Body of pancreas (tissue), 4 donors: ENCODE measurements at regions not wholly inside any gene's neighbourhood (a gene's known extent, or its start where the extent isn't known, plus 50 kb on each side); places are given as distances from the start of the nearest gene placed in this dataset.

Source experiments
- ATAC-seq: fragments of 150-250 bp; one replicate; pipeline ENCODE4 v1.9.1; 2016
- DNase-seq, 4 donors: peaks; one replicate each; pipeline ENCODE4 v3.0.0-alpha.2; 2019
- H3K27ac ChIP-seq, 4 donors: fragments of 200-600 bp; sonication (generic); 1 replicate in 3 of 4; 2 replicates in 1 of 4; pipeline versions ENCODE4 v1.5.1 to v1.6.1; 2016 to 2019; ENCODE audit warnings: mild to moderate bottlenecking in 1 of 4, mixed read lengths in 1 of 4, moderate library complexity in 1 of 4
- H3K27me3 ChIP-seq, 2 donors: fragments of 200-600 bp; sonication (generic); one replicate each; pipeline ENCODE4 v1.6.0; 2016; ENCODE audit warnings: mild to moderate bottlenecking in 1 of 2
- H3K36me3 ChIP-seq, 2 donors: fragments of 200-600 bp; sonication (generic); replicated peaks in 1 of 2; 2 replicates each; pipeline ENCODE4 v1.5.1; 2016; ENCODE audit warnings: low read depth in 2 of 2; ENCODE audit not compliant: insufficient read depth in 1 of 2
- H3K4me1 ChIP-seq: fragments of 200-600 bp; sonication (generic); one replicate; pipeline ENCODE4 v1.6.0; 2016
- H3K4me3 ChIP-seq, 2 donors: fragments of 200-600 bp; sonication (generic); 1 replicate in 1 of 2; 2 replicates in 1 of 2; pipeline ENCODE4 v1.5.1; 2016 to 2019
- H3K9me3 ChIP-seq, 3 donors: fragments of 200-600 bp; sonication (generic); 1 replicate in 2 of 3; 2 replicates in 1 of 3; pipeline ENCODE4 v1.5.1; 2016
- POLR2A ChIP-seq, 3 donors: fragments of 450-650 bp; IDR thresholded peaks; one replicate each; pipeline ENCODE4 v1.6.1; 2016; ENCODE audit warnings: antibody characterized with exemption in 3 of 3, mild to moderate bottlenecking in 2 of 3
- WGBS, 2 donors: methylation state at CpG; one replicate each; pipeline ENCODE4 v1.1.5; 2017; 5-methylcytosine and 5-hydroxymethylcytosine counted together
- intact Hi-C: fragments of 100-400 bp; cut with DNase I; formaldehyde crosslinking; loops from one replicate; pipeline ENCODE4 v1.15.1; 2023
- TF ChIP-seq, protein P1 (sequence below), 7 experiments: fragments of 450-650 bp in 4 of 7; fragments of 200-600 bp in 3 of 7; sonication (generic) in 3 of 7; IDR thresholded peaks; one replicate each; pipeline ENCODE4 v1.5.1; 2016 to 2019; ENCODE audit warnings: antibody characterized with exemption in 7 of 7

DNA sequence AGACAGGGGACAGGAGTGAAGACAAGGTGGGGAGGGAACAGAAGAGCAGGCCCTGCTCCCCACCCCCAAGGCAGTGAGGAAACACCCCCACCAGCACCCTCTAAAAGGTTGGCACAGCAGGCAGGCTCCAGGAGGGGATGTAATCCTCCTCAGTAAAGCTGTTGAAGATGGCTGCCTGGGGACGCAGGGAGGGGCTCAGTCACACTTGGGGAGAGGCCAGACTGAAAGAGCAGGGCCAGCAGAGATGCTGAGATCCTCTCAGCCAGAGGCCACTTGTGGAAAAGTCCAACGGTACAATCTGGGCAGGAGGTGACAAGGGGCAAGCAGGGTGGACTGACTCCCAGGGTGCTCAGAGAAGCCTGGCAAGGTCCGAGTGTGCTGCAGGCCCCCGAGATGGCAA, 154.8 kb upstream of the ID2 start:
- Histone ChIP-seq H3K36me3 (no peaks in the 10 kb centered on the region), H3K27me3 (no peaks in the 10 kb centered on the region), H3K4me3 (no peak overlapping the region), H3K9me3 (peaks cover 0 to 8% (median 0%) of the 10 kb centered on the region in 3 donors), H3K27ac (peak overlapping the region in 1 of 4 donors; percentile 81), H3K4me1 (peaks cover 26% of the 10 kb centered on the region)
- TF ChIP-seq, protein P1, sequence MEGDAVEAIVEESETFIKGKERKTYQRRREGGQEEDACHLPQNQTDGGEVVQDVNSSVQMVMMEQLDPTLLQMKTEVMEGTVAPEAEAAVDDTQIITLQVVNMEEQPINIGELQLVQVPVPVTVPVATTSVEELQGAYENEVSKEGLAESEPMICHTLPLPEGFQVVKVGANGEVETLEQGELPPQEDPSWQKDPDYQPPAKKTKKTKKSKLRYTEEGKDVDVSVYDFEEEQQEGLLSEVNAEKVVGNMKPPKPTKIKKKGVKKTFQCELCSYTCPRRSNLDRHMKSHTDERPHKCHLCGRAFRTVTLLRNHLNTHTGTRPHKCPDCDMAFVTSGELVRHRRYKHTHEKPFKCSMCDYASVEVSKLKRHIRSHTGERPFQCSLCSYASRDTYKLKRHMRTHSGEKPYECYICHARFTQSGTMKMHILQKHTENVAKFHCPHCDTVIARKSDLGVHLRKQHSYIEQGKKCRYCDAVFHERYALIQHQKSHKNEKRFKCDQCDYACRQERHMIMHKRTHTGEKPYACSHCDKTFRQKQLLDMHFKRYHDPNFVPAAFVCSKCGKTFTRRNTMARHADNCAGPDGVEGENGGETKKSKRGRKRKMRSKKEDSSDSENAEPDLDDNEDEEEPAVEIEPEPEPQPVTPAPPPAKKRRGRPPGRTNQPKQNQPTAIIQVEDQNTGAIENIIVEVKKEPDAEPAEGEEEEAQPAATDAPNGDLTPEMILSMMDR (IDR thresholded peaks at IDR 0.05), result no peak
- TF ChIP-seq POLR2A (IDR thresholded peaks at IDR 0.05), result no peak
- WGBS, 2 donors, result 77 to 86% methylated on average over 4 of the region's 4 CpGs
- intact Hi-C loops, result no loop called here
- DNase-seq (no peak), ATAC-seq (no peak)

- Histone ChIP-seq H3K27me3 (no peaks in the 10 kb centered on the region), H3K9me3 (peaks cover 0 to 8% (median 0%) of the 10 kb centered on the region in 3 donors), H3K36me3 (no peaks in the 10 kb centered on the region), H3K4me3 (no peak overlapping the region), H3K27ac (no peak overlapping the region), H3K4me1 (peaks cover 26% of the 10 kb centered on the region)
- ATAC-seq, result no peak
- no peak for DNase-seq
- no peak for TF ChIP-seq POLR2A (IDR thresholded peaks at IDR 0.05)
- TF ChIP-seq, protein P1 (IDR thresholded peaks at IDR 0.05), result no peak
- intact Hi-C loops, result no loop called here
- WGBS, 2 donors, result 65 to 85% methylated on average over 4 of the region's 4 CpGs
Measured at GRCh38 chr2:8527676-8528075, 154.2 kb upstream of the ID2 start.

GRCh38 chr2:8528863-8529262, 153.0 kb upstream of the ID2 start:
- Histone ChIP-seq H3K9me3 (peaks cover 0 to 8% (median 0%) of the 10 kb centered on the region in 3 donors), H3K27me3 (no peaks in the 10 kb centered on the region), H3K27ac (no peak overlapping the region), H3K36me3 (no peaks in the 10 kb centered on the region), H3K4me1 (peaks cover 26% of the 10 kb centered on the region), H3K4me3 (no peak overlapping the region)
- intact Hi-C loops, result no loop called here
- ATAC-seq (no peak), DNase-seq (no peak)
- no peak for TF ChIP-seq POLR2A (IDR thresholded peaks at IDR 0.05)
- TF ChIP-seq, protein P1 (IDR thresholded peaks at IDR 0.05), result no peak
- WGBS, 2 donors, result 94 to 100% methylated on average over 3 of the region's 3 CpGs

GRCh38 chr2:8529706-8530277, 152.1 kb upstream of the ID2 start:
- WGBS, 2 donors, result 95 to 99% methylated on average over 5 to 6 of the region's 6 CpGs
- intact Hi-C loops, result no loop called here
- TF ChIP-seq POLR2A (IDR thresholded peaks at IDR 0.05), result no peak
- TF ChIP-seq, protein P1 (IDR thresholded peaks at IDR 0.05), result no peak

GRCh38 chr2:8531481-8531880, 150.4 kb upstream of the ID2 start:
- Histone ChIP-seq H3K27me3 (no peaks in the 10 kb centered on the region), H3K27ac (no peak overlapping the region), H3K4me3 (no peak overlapping the region), H3K9me3 (peaks cover 0 to 8% (median 0%) of the 10 kb centered on the region in 3 donors), H3K36me3 (no peaks in the 10 kb centered on the region), H3K4me1 (peaks cover 13% of the 10 kb centered on the region)
- TF ChIP-seq, protein P1 (IDR thresholded peaks at IDR 0.05), result no peak
- TF ChIP-seq POLR2A (IDR thresholded peaks at IDR 0.05), result no peak
- no peak for ATAC-seq
- 62 to 67% methylated on average over 1 of the region's 1 CpG for WGBS, 2 donors
- intact Hi-C loops, result no loop called here
- no peak for DNase-seq

More at GRCh38 chr2:8529706-8530277, 152.1 kb upstream of the ID2 start:
- H3K9me3 ChIP-seq, result peaks cover 0 to 8% (median 0%) of the 10 kb centered on the region in 3 donors
- ATAC-seq (no peak), DNase-seq (no peak)
- no peak overlapping the region for H3K4me3 ChIP-seq
- H3K4me1 ChIP-seq, result peaks cover 18% of the 10 kb centered on the region
- H3K36me3 ChIP-seq, result no peaks in the 10 kb centered on the region
- no peaks in the 10 kb centered on the region for H3K27me3 ChIP-seq
- no peak overlapping the region for H3K27ac ChIP-seq
